SK-N-SH treated with all-trans-retinoic acid at 6 μM for 48 hours (cell line): ENCODE measurements at regions not wholly inside any gene's neighbourhood (a gene's known extent, or its start where the extent isn't known, plus 50 kb on each side); places are given as distances from the start of the nearest gene placed in this dataset.

Experiments
- ARNTL ChIP-seq: fragments of 450-650 bp; formaldehyde crosslinking; IDR thresholded peaks from 2 replicates; pipeline ENCODE4 v1.5.0; 2020; ENCODE audit warnings: low read depth, mild to moderate bottlenecking, moderate library complexity, borderline replicate concordance
- CREB5 ChIP-seq: fragments of 250-450 bp; sonication (Bioruptor Pico); IDR thresholded peaks from 2 replicates; pipeline ENCODE4 v1.5.1; 2020; ENCODE audit warnings: low read depth, mild to moderate bottlenecking, moderate library complexity
- ESRRG ChIP-seq: fragments of 250-450 bp; sonication (Bioruptor Pico); IDR thresholded peaks from 2 replicates; pipeline ENCODE4 v1.6.1; 2021; ENCODE audit warnings: mild to moderate bottlenecking
- GLIS3 ChIP-seq: fragments of 250-450 bp; sonication (Bioruptor Pico); IDR thresholded peaks from 2 replicates; pipeline ENCODE4 v1.5.0; 2020; ENCODE audit warnings: mild to moderate bottlenecking, moderate library complexity
- ISL1 ChIP-seq: fragments of 250-450 bp; sonication (Bioruptor Pico); IDR thresholded peaks from 2 replicates; pipeline ENCODE4 v2.1.2; 2022; ENCODE audit warnings: mild to moderate bottlenecking, moderate library complexity
- PATZ1 ChIP-seq: fragments of 250-450 bp; sonication (Bioruptor Pico); IDR thresholded peaks from 2 replicates; pipeline ENCODE4 v1.8.0; 2020; ENCODE audit warnings: mild to moderate bottlenecking, moderate library complexity, borderline replicate concordance
- POU6F1 ChIP-seq: fragments of 250-450 bp; sonication (Bioruptor Pico); IDR thresholded peaks from 2 replicates; pipeline ENCODE4 v1.8.0; 2021; ENCODE audit warnings: low read depth, mild to moderate bottlenecking, moderate library complexity, borderline replicate concordance
- TOX ChIP-seq: fragments of 250-450 bp; sonication (Bioruptor Pico); IDR thresholded peaks from 2 replicates; pipeline ENCODE4 v1.8.0; 2021; ENCODE audit warnings: mild to moderate bottlenecking, moderate library complexity, borderline replicate concordance
- ZFP3 ChIP-seq: fragments of 250-450 bp; sonication (Bioruptor Pico); IDR thresholded peaks from 2 replicates; pipeline ENCODE4 v1.5.0; 2020; ENCODE audit warnings: mild to moderate bottlenecking, moderate library complexity
- ZFP30 ChIP-seq: fragments of 450-650 bp; formaldehyde crosslinking; IDR thresholded peaks from 2 replicates; pipeline ENCODE4 v1.5.0; 2022; ENCODE audit warnings: mild to moderate bottlenecking, moderate library complexity
- ZNF565 ChIP-seq: fragments of 450-650 bp; formaldehyde crosslinking; conservative IDR thresholded peaks from 2 replicates; pipeline ENCODE4 v1.5.0; 2020; ENCODE audit warnings: low read depth, mild to moderate bottlenecking, moderate library complexity
- TF ChIP-seq, protein P1 (sequence below): fragments of 250-450 bp; sonication (Bioruptor Pico); IDR thresholded peaks from 2 replicates; pipeline ENCODE4 v1.5.0; 2020; ENCODE audit warnings: mild to moderate bottlenecking, moderate library complexity

DNA sequence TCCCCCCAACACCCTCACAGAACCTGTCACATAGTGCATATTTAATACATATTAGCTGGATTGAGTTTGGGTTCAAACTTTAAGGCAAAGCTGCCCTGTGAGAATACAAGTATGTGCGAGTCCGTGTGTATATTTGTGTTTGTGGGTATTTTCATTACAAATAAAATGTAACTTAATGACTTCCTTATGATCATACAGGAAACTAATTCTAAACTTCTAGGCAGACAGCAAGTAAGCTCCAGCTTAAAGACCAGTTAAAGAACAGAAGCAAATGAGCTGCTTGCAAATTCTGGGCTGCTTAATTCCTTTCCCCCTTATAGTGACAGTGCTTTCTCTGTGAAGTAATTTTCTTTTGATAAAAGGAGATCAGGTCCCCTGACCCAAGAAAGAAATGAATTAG is 437.6 kb downstream of the TTLL7 start:
- TF ChIP-seq ZFP3 (CRISPR knock-in tag) (no peak), CREB5 (CRISPR knock-in tag) (no peak), GLIS3 (CRISPR knock-in tag) (no peak), ISL1 (no peak), POU6F1 (CRISPR knock-in tag) (no peak), TOX (CRISPR knock-in tag) (no peak), ZFP30 (CRISPR knock-in tag) (no peak), ESRRG (CRISPR knock-in tag) (no peak), PATZ1 (no peak), ARNTL (no peak), ZNF565 (CRISPR knock-in tag) (no peak)
- TF ChIP-seq, protein P1, sequence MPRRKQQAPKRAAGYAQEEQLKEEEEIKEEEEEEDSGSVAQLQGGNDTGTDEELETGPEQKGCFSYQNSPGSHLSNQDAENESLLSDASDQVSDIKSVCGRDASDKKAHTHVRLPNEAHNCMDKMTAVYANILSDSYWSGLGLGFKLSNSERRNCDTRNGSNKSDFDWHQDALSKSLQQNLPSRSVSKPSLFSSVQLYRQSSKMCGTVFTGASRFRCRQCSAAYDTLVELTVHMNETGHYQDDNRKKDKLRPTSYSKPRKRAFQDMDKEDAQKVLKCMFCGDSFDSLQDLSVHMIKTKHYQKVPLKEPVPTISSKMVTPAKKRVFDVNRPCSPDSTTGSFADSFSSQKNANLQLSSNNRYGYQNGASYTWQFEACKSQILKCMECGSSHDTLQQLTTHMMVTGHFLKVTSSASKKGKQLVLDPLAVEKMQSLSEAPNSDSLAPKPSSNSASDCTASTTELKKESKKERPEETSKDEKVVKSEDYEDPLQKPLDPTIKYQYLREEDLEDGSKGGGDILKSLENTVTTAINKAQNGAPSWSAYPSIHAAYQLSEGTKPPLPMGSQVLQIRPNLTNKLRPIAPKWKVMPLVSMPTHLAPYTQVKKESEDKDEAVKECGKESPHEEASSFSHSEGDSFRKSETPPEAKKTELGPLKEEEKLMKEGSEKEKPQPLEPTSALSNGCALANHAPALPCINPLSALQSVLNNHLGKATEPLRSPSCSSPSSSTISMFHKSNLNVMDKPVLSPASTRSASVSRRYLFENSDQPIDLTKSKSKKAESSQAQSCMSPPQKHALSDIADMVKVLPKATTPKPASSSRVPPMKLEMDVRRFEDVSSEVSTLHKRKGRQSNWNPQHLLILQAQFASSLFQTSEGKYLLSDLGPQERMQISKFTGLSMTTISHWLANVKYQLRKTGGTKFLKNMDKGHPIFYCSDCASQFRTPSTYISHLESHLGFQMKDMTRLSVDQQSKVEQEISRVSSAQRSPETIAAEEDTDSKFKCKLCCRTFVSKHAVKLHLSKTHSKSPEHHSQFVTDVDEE (CRISPR knock-in tag), result no peak
